ENCODE measurements at regions not wholly inside any gene's neighbourhood (a gene's known extent, or its start where the extent isn't known, plus 50 kb on each side); places are given as distances from the start of the nearest gene placed in this dataset.
"Not testable (repeated sequence)": the region's sequence is repeated elsewhere in the genome, so short reads cannot be mapped to it uniquely, and the experiment has no call there.

DNA sequence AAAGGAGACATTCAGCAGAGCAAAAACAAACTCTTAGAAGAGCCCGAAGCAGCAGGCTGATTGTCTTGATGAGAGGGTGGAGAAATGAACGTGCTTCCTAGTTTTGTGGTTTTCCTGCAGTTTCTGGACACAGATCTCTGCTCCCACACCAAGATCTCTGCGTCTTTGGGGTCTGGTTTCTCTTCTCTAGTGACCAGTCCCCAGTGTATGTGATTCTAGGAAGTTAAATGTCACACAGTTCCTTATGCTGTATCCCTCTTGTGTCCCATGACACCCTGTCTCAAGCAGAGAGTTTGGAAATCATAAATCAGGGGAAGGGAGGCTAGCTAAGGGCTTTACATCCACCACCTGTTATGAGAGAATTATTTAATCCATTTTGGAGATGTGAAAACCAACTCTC lies 55.4 kb upstream of the KLF14 start:
- no peak for DNase-seq (ENCODE audit: low read depth in 2 of 3, low spot score in 2 of 3)

- no peak for DNase-seq (ENCODE audit: low read depth in 2 of 3, low spot score in 2 of 3)
These were observed 57.7 kb upstream of the KLF14 start for GRCh38 chr7:130791746-130792145.

- no peak for DNase-seq (ENCODE audit: low read depth in 2 of 3, low spot score in 2 of 3)
These were observed 60.0 kb upstream of the KLF14 start for GRCh38 chr7:130793855-130794618.

DNA sequence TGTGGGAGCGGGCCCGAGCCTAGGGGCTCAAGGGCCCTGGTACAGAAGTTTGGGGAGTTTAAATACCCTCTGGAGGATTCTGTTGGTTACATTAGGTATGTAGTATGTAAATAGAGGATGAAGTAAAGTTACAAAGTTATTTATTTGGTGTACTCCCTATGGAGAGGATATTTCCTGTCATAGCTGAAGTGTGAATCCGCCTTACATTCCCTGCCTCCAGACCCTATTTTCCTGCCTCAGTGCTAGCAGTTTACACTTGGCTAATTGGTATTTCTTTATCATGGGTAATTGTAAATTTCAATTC lies 60.6 kb upstream of the KLF14 start:
- no peak for DNase-seq (ENCODE audit: low read depth in 2 of 3, low spot score in 2 of 3)

- DNase-seq (ENCODE audit: low read depth in 2 of 3, low spot score in 2 of 3): not testable (repeated sequence)
These were observed 62.4 kb upstream of the KLF14 start for GRCh38 chr7:130796425-130796824.

DNA sequence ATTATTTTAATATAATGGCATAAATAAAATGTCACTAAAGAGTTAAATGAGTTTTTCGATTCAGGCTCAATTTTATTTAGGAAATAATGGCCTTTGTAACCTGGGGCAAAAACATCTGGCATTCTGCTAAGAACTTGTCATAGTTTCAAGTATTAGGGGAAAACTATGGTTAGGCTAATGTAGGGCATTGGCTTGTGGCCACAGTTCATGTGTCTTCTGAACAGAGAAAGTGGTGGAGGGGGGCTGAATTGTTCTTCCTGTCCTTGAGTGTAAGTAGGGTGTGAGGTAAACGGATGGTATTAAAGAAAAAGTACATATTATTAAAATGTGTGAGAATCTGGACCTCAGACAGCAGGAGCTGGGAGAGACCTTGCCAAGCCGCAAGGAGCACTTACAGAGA lies 69.1 kb upstream of the KLF14 start:
- no peak for DNase-seq (ENCODE audit: low read depth in 2 of 3, low spot score in 2 of 3)

GRCh38 chr7:130804220-130804619 lies 70.2 kb upstream of the KLF14 start:
- DNase-seq (ENCODE audit: low read depth in 2 of 3, low spot score in 2 of 3): no peak

GRCh38 chr7:130812819-130813218 lies 78.8 kb upstream of the KLF14 start:
- DNase-seq (ENCODE audit: low read depth in 2 of 3, low spot score in 2 of 3): not testable (repeated sequence)

GRCh38 chr7:130814778-130815335 lies 80.8 kb upstream of the KLF14 start:
- DNase-seq (ENCODE audit: low read depth in 2 of 3, low spot score in 2 of 3): peak in 2 of 3 donors; percentile 16 to 43

DNA sequence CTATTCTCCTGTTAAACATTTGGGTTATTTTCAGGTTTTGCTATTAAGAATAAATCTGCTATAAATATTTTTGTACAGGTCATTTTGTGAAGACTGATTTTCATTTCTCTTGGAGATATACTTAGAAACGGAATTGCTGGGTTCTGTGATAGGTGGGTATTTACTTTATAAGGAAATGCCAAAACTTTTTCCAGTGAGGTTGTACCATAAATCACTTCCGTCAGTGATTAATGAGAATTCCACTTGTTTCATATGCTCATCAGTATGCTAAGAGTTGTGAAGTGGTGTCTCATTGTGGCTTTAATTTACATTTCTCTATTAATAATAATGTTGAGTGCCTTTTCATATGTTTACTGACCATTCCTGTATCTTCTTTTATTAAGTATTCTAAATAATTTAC lies 84.0 kb upstream of the KLF14 start:
- DNase-seq (ENCODE audit: low read depth in 2 of 3, low spot score in 2 of 3): no peak

GRCh38 chr7:130821864-130822263 lies 87.9 kb upstream of the KLF14 start:
- DNase-seq (ENCODE audit: low read depth in 2 of 3, low spot score in 2 of 3): no peak

DNA sequence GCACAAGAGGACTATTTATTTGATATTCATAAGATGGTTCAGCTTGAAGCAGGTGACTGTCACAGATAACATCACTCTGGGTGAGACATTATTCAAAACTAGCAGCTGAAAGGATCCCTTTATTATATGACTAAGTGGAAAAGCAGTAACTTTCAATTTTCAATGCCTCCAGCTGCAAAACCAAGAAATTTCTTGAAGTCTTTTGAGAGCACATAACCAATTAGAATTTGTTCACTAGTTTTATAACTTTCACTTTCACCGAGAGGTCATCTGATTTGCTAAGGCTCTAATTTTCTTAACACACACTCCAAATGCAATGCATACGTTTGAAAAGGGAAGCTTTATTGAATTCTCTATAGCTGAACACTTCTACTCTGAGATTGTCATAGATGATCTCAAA lies 88.6 kb upstream of the KLF14 start:
- DNase-seq (ENCODE audit: low read depth in 2 of 3, low spot score in 2 of 3): peak in 2 of 3 donors; percentile 5 to 57

DNA sequence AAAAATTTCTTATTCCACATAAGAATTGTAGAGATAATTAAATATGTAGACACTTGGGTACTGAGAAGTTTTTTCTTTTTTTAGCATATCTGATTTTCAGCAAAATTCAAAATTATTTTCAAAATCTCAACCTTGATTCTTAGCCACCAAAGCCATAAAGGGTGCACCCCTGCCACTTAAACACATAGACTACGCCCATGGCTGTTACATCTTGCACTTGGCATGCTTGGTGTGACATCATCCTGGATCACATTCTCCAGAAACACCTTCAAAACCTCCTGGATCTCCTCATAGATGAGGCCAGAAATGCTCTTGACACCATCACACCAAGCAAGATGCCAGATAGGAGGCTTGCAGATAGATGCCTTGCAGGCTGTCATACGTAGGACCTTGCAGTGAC lies 89.1 kb upstream of the KLF14 start:
- no peak for DNase-seq (ENCODE audit: low read depth in 2 of 3, low spot score in 2 of 3)

- no peak for DNase-seq (ENCODE audit: low read depth in 2 of 3, low spot score in 2 of 3)
These were observed 91.8 kb upstream of the KLF14 start for GRCh38 chr7:130825819-130826218.

- DNase-seq (ENCODE audit: low read depth in 2 of 3, low spot score in 2 of 3): no peak
These were observed 95.4 kb upstream of the KLF14 start for GRCh38 chr7:130829415-130829814.

DNA sequence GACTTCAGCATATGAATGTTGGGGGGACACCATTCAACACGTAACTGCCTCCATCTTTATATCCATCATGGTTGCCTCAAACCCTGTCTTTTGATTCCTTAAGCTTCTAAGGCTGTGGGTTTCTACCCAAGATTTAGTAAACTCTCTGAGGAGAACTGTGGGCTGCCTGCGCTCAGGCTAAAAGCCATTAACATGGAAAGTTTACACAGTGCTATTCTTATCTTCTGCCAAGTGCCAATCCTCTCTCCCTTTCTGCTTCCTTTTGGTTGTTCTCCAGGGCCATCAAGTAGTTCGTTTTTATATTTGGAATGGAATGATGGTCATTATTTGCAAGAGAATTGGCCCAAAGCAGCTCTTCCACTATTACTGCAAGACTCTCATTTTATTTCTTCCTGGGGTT lies 97.3 kb upstream of the KLF14 start:
- DNase-seq (ENCODE audit: low read depth in 2 of 3, low spot score in 2 of 3): no peak

DNA sequence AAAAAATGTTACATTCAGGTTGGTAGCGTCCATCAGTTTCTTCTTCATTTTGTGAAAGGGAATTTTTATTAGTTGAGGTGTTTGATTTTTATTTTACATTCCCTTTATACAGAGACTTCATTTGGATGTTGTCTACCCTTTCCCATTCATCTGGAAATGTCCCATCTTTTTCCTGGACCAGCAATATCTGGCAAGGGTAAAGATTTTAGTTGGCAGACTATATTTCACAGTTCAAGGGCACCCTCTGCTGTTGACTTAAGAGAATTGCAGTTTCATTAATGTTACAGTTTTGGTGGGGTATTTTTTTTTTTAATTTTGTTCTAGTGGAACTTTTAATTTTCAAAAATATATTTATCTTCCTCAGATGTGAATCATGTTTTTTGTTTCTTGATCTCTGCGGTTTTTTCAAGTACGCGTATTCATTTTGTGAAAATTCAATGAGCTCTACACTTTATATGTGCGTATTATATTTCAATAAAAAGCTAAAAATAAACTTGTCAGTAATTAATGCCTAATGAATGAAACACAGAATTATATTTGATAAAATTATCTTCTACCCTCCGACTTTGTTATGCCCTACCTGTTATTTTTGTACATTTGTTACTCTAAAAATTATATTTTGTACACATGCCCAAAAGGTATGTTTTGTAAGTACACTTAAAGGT lies 97.9 kb upstream of the KLF14 start:
- DNase-seq (ENCODE audit: low read depth in 2 of 3, low spot score in 2 of 3): peak in 2 of 3 donors; percentile 25 to 59

- no peak for DNase-seq (ENCODE audit: low read depth in 2 of 3, low spot score in 2 of 3)
These were observed 104.7 kb upstream of the KLF14 start for GRCh38 chr7:130838738-130839137.

GRCh38 chr7:130840599-130840998 lies 106.6 kb upstream of the KLF14 start:
- no peak for DNase-seq (ENCODE audit: low read depth in 2 of 3, low spot score in 2 of 3)

GRCh38 chr7:130841416-130841815 lies 107.4 kb upstream of the KLF14 start:
- peak in 2 of 3 donors; percentile 25 to 69 for DNase-seq (ENCODE audit: low read depth in 2 of 3, low spot score in 2 of 3)

- no peak for DNase-seq (ENCODE audit: low read depth in 2 of 3, low spot score in 2 of 3)
These were observed 109.7 kb upstream of the KLF14 start for GRCh38 chr7:130843703-130844102.
